IMR-90 (cell line): ENCODE measurements at regions not wholly inside any gene's neighbourhood (a gene's known extent, or its start where the extent isn't known, plus 50 kb on each side); places are given as distances from the start of the nearest gene placed in this dataset.
A peak's percentile ranks its signal among the peaks of the same experiment; 100 is the strongest.

Experiments
- ATAC-seq: fragments of 200-7000 bp; cut with Tn5 transposase; 2 replicates; pipeline ENCODE4 v1.9.1; 2020; ENCODE audit warnings: low read depth, mild to moderate bottlenecking, moderate library complexity
- BruUV-seq: library from RNA; stranded (reverse); fragments of 400-500 nt; replicated peaks from 2 replicates; lab custom pipeline; 2021; lab: Mats Ljungman, UMichigan
- CTCF ChIA-PET: fragments of 300-600 bp; formaldehyde crosslinking; extraction: SDS; loops from one replicate; lab custom pipeline; 2021; ENCODE audit warnings: antibody characterized with exemption; lab: Yijun Ruan, JAX
- POLR2A ChIA-PET: fragments of 300-600 bp; sonication (Branson Sonifier 250); formaldehyde crosslinking; loops from one replicate; lab custom pipeline; 2022; ENCODE audit warnings: antibody characterized with exemption; ENCODE audit not compliant: unreplicated experiment; lab: Charles Lee
- DNase-seq: peaks from one replicate; pipeline ENCODE4 v3.0.0; 2013
- H2AFZ ChIP-seq: replicated peaks from 2 replicates; pipeline ENCODE3; 2013; ENCODE audit warnings: low read length, mild to moderate bottlenecking; ENCODE audit not compliant: poor library complexity
- H2AK5ac ChIP-seq: 2 replicates; pipeline ENCODE4 v1.6.1; 2013; ENCODE audit warnings: low read depth, low read length, inconsistent platforms
- H2AK9ac ChIP-seq: replicated peaks from 2 replicates; pipeline ENCODE3; 2013; ENCODE audit warnings: mild to moderate bottlenecking, low read depth, low read length, moderate library complexity; ENCODE audit not compliant: poor library complexity
- H2BK120ac ChIP-seq: 2 replicates; pipeline ENCODE4 v1.6.1; 2013; ENCODE audit warnings: low read depth, low read length, inconsistent platforms
- H2BK15ac ChIP-seq: 3 replicates; pipeline ENCODE4 v1.6.1; 2013; ENCODE audit warnings: low read depth, low read length, inconsistent platforms
- H2BK20ac ChIP-seq: 2 replicates; pipeline ENCODE4 v1.6.1; 2013; ENCODE audit warnings: low read depth, mild to moderate bottlenecking, inconsistent platforms, low read length, moderate library complexity
- H2BK5ac ChIP-seq: 2 replicates; pipeline ENCODE4 v1.6.1; 2013; ENCODE audit warnings: mild to moderate bottlenecking, low read depth, low read length, inconsistent platforms; ENCODE audit not compliant: poor library complexity, severe bottlenecking
- H3K14ac ChIP-seq: replicated peaks from 2 replicates; pipeline ENCODE4 v1.6.1; 2013; ENCODE audit warnings: low read depth, low read length, inconsistent platforms
- H3K18ac ChIP-seq: 2 replicates; pipeline ENCODE4 v1.6.1; 2013; ENCODE audit warnings: low read depth, low read length, control low read depth
- H3K23ac ChIP-seq: 2 replicates; pipeline ENCODE4 v1.6.1; 2013; ENCODE audit warnings: low read depth, low read length, inconsistent platforms
- H3K27ac ChIP-seq: 2 replicates; pipeline ENCODE4 v1.5.1; 2013; ENCODE audit warnings: mild to moderate bottlenecking, control low read depth, low read length; ENCODE audit not compliant: insufficient read depth
- H3K27me3 ChIP-seq: 2 replicates; pipeline ENCODE4 v1.6.1; 2013; ENCODE audit warnings: low read length; ENCODE audit not compliant: control insufficient read depth, insufficient read depth
- H3K36me3 ChIP-seq: 2 replicates; pipeline ENCODE4 v1.6.1; 2013; ENCODE audit warnings: low read length, mixed read lengths; ENCODE audit not compliant: control insufficient read depth, insufficient read depth
- H3K4ac ChIP-seq: 2 replicates; pipeline ENCODE4 v1.6.1; 2013; ENCODE audit warnings: low read depth, low read length, inconsistent platforms
- H3K4me1 ChIP-seq: 2 replicates; pipeline ENCODE4 v1.6.1; 2013; ENCODE audit warnings: low read length, mixed read lengths; ENCODE audit not compliant: control insufficient read depth, insufficient read depth
- H3K4me2 ChIP-seq: 2 replicates; pipeline ENCODE4 v1.6.1; 2013; ENCODE audit warnings: low read depth, mild to moderate bottlenecking, control low read depth, low read length, moderate library complexity
- H3K4me3 ChIP-seq: 2 replicates; pipeline ENCODE4 v1.5.1; 2013; ENCODE audit warnings: low read depth, mild to moderate bottlenecking, control low read depth, low read length, moderate library complexity; ENCODE audit not compliant: insufficient read depth
- H3K56ac ChIP-seq: 2 replicates; pipeline ENCODE4 v1.6.1; 2013; ENCODE audit warnings: low read length, inconsistent platforms; ENCODE audit not compliant: insufficient read depth; ENCODE audit errors: extremely low read depth
- H3K79me1 ChIP-seq, 2 experiments: 2 replicates each; pipeline ENCODE4 v1.6.1; 2013; ENCODE audit warnings: low read length in 2 of 2, inconsistent platforms in 1 of 2, low read depth in 1 of 2
- H3K9ac ChIP-seq: 2 replicates; pipeline ENCODE4 v1.6.1; 2013; ENCODE audit warnings: low read depth, low read length, control low read depth
- H3K9me1 ChIP-seq: 2 replicates; pipeline ENCODE4 v1.6.1; 2013; ENCODE audit warnings: low read length, inconsistent platforms; ENCODE audit not compliant: insufficient read depth
- H3K9me3 ChIP-seq: 2 replicates; pipeline ENCODE4 v1.6.1; 2013; ENCODE audit warnings: low read length; ENCODE audit not compliant: control insufficient read depth, insufficient read depth
- H4K20me1 ChIP-seq: 2 replicates; pipeline ENCODE4 v1.6.1; 2013; ENCODE audit warnings: low read length, inconsistent platforms; ENCODE audit not compliant: insufficient read depth
- H4K5ac ChIP-seq: 2 replicates; pipeline ENCODE4 v1.6.1; 2013; ENCODE audit warnings: mild to moderate bottlenecking, low read depth, low read length, control low read depth
- H4K8ac ChIP-seq, 2 experiments: 2 replicates each; pipeline ENCODE4 v1.6.1; 2013; ENCODE audit warnings: low read depth in 2 of 2, low read length in 2 of 2, control low read depth in 1 of 2, inconsistent platforms in 1 of 2
- H4K91ac ChIP-seq: 2 replicates; pipeline ENCODE4 v1.6.1; 2013; ENCODE audit warnings: low read depth, low read length, inconsistent platforms; ENCODE audit not compliant: insufficient read depth
- BHLHE40 ChIP-seq: fragments of 150-350 bp; IDR thresholded peaks from 2 replicates; pipeline ENCODE4 v1.6.1; 2016; ENCODE audit warnings: mild to moderate bottlenecking, low read depth, low read length
- CEBPB ChIP-seq: IDR thresholded peaks from 2 replicates; pipeline ENCODE4 v1.6.1; 2012; ENCODE audit warnings: low read depth, low read length, improper control_type of control experiment
- WGBS, 2 experiments: methylation state at CpG; one replicate each; pipeline versions ENCODE4 v1.1.5 to v1.1.7; 2013; ENCODE audit warnings: missing lambda C conversion rate in 2 of 2; ENCODE audit not compliant: insufficient read length in 1 of 2; ENCODE audit errors: extremely low coverage in 2 of 2; 5-methylcytosine and 5-hydroxymethylcytosine counted together
- dilution Hi-C: fragments of 300-500 bp; cut with HindIII; formaldehyde crosslinking; loops from one replicate; pipeline ENCODE4 v1.14.3; 2018; ENCODE audit warnings: low sequenced_read_pairs; ENCODE audit not compliant: unreplicated experiment
- in situ Hi-C: fragments of 300-500 bp; cut with MboI; formaldehyde crosslinking; loops from 3 replicates; pipeline ENCODE4 v1.14.3; 2019; ENCODE audit warnings: low sequenced_read_pairs, inconsistent platforms, mixed read lengths
- intact Hi-C: fragments of 100-400 bp; cut with micrococcal nuclease; formaldehyde crosslinking; loops from 2 replicates; pipeline ENCODE4 v1.10.0; 2022

DNA sequence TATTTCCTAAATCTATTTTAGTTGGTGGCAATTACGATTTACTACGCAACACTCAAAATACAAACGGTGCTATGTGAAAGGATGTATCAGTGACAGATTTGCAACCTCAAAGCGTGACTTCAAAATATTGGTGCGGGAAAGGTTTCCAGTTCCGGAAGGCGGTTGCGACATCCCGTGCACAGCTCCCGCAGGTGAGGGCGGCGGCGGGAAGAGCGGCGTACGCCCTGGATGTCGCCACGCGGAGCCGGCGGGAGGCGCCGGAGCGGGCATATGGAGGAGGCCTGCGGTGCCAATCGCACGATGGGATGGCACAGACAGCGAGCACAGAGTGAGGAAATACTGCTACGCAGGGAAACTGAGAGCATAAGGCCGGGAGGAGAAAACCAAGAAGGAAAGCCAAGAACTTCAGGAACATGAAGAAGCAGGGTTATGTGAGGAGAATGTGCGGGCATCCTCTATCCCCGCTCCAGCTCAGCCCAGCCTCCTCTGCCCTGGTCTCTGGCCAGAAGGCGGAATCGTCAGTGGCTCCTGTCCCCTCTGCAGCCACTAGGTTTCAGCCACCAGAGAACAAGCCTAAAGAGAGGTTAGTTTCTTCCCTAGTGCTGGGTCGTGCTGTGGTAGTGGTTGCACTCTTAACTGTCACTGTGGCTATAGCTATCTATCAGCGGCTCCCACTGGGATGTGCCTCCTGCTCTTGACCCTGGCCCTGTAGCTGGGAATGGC lies 378.1 kb upstream of the TLE4 start:
- Histone ChIP-seq H4K8ac (peak overlapping the region in 1 of 2 experiments; percentile 22; a peak in 2 of 4 replicates), H2AFZ (no peak overlapping the region), H2BK120ac (peak overlapping the region; percentile 16; the same call in 1 of the 2 replicates), H3K27me3 (no peaks in the 10 kb centered on the region), H3K14ac (peak overlapping the region; percentile 60; the same call in 1 of the 2 replicates), H3K36me3 (no peaks in the 10 kb centered on the region), H3K27ac (no peak overlapping the region), H3K9me1 (peaks cover 14% of the 10 kb centered on the region; the same call in 1 of the 2 replicates), H3K4me2 (no peak overlapping the region), H3K18ac (peak overlapping the region; percentile 69; the same call in 1 of the 2 replicates), H3K9me3 (no peaks in the 10 kb centered on the region), H3K56ac (0 out of 2 replicates have a peak overlapping the region, but pooled peaks have one; percentile 11), H2BK20ac (peak overlapping the region; percentile 40; the same call in 1 of the 2 replicates), H3K4ac (peak overlapping the region; percentile 60), H4K91ac (peak overlapping the region; percentile 57), H2AK9ac (no peak overlapping the region), H3K4me1 (peaks cover 16% of the 10 kb centered on the region), H3K9ac (no peak overlapping the region), H2BK5ac (peak overlapping the region; percentile 58), H2AK5ac (peak overlapping the region; percentile 70), H4K20me1 (no peaks in the 10 kb centered on the region), H3K79me1 (no peaks in the 10 kb centered on the region), H4K5ac (peak overlapping the region; percentile 60; the same call in 1 of the 2 replicates), H3K4me3 (no peak overlapping the region), H2BK15ac (peak overlapping the region; percentile 20; the same call in 2 of the 3 replicates), H3K23ac (no peak overlapping the region)
- TF ChIP-seq BHLHE40 = no peak
- TF ChIP-seq CEBPB = peak; percentile 42
- in situ Hi-C loops = loop anchor here (10.0 kb wide), 1 partner anchor 381 kb away; the partner anchor contains the start of gene TLE4
- intact Hi-C loops = loop anchor here (5.0 to 10.0 kb wide), 3 partner anchors 169 to 591 kb away; partner anchors contain the start of gene TLE4
- no peak for ATAC-seq
- BruUV-seq = no TSS peak
- dilution Hi-C loops = no loop called here
- WGBS, 2 experiments = 83% methylated on average over 16 of the region's 36 CpGs; no CpG with 5 or more reads in 1 of the 2 experiments
- CTCF ChIA-PET = no interaction called here
- POLR2A ChIA-PET = no interaction called here
- no peak for DNase-seq
